ENCODE measurements at regions not wholly inside any gene's neighbourhood (a gene's known extent, or its start where the extent isn't known, plus 50 kb on each side); places are given as distances from the start of the nearest gene placed in this dataset.

- no peak for TF ChIP-seq CTCF (IDR thresholded peaks at IDR 0.05; ENCODE audit: low read length)
- no peak for TF ChIP-seq EZH2 (IDR thresholded peaks at IDR 0.05; ENCODE audit: borderline replicate concordance, low read length)
Measured at GRCh38 chr3:169007145-169007544, 656.4 kb downstream of the MECOM start.
